Right lung (tissue), 2 donors: ENCODE measurements at regions not wholly inside any gene's neighbourhood (a gene's known extent, or its start where the extent isn't known, plus 50 kb on each side); places are given as distances from the start of the nearest gene placed in this dataset.

Source experiments
- DNase-seq, 2 donors: peaks; one replicate each; pipeline ENCODE4 v3.0.0-alpha.2; 2013

DNA sequence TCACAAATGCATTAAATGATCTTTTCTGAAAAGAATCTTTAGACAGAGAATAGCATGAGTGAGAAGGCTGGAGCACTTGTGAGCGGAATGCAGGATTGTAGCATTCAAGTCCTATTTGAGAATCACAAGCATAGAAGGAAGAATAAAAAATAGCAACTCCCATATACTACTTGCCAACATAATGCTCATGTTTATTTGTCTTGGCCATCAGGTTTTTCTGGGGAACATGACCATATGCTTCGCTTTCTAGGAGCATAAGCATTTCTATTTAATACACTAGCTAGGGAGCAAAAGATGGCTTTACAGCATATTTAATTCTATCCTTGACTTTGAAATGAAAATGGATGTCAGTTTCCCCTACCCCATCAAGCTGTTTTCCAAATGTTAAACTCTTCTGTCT, 170.3 kb upstream of the MITF start:
- DNase-seq = no peak

DNA sequence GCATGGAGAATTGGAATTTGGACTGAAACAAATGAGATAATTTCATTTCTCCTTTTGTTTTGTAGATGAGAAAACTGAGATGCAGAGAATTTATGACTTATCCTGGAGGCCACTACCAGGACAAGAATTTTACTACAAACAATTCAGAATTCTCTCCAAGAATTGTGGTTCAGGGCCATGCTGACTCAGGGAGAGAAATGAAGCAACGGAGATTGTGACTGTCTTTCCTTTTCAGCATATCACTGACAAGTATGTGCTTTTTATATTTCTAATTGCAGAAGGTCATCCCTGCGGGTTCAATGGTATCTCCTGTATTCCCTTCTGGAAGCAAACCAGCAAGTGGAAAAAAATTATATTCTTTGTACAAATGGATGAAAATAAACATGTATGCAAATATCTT, 170.8 kb upstream of the MITF start:
- DNase-seq = no peak

DNA sequence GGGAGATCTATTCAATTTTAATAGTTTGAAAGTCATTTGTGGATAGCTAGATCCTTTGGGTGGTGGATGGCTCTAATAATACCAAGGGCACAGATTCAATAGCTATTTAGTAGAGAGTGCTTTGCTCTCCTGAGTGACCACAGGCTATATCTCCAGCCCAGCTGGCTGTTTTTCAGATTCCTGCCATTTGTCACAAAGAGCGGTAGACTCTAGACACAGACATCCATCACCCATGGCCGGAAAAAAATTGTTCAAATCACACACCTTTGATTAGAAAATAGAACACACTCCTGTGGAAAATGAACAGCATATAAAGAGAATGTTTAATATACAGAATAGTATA, 171.6 kb upstream of the MITF start:
- DNase-seq = no peak

DNA sequence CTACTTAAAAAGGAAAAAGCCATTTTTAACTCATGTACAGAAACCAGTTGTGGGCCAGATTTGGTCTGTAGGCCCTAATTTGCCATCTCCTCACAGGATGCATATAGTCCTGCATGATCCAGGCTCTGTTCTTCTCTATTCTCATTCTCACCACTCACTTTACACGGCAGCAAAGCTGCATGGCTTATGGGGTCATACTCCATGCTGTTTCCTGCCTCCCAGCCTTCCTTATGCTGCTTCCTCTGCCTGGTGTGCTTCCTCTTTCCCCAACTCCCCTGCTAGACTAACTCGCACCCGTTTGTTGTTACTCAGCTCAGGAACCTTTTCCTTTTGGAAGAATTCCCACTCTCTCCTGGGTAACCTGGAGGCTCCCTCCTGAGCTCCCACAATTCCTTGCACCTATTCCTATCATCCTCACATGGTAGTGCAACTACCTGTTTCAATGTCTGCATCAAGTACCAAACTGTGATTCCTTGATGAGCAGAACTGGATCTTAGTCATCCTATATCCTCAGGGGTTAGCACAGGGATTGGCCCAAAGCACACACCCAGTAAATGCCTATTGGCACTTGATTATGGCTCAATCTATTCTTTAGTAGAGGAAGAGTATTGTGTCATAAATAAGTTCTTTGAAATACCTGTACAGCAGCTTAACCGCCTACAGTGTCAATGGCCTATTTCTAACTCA, 172.1 kb upstream of the MITF start:
- DNase-seq = no peak

DNA sequence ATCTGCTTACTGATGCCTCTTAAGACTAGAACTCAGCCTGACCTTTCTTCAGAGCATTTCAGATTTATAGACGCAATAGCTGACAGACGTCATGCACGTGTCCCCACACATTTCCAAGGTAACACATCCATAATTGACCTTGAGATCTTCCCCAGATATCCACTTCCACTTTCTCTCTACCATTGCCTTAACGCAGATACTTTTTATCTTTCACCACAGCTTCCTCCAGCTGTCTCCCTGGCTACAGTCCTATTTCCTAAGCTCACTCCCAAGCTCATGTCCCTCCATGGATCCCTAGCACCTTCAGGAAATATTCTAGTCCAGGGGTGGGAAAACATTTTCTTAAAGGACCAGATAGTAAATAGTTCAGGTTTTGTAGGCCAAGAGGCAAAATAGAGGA, 173.0 kb upstream of the MITF start:
- DNase-seq = no peak

DNA sequence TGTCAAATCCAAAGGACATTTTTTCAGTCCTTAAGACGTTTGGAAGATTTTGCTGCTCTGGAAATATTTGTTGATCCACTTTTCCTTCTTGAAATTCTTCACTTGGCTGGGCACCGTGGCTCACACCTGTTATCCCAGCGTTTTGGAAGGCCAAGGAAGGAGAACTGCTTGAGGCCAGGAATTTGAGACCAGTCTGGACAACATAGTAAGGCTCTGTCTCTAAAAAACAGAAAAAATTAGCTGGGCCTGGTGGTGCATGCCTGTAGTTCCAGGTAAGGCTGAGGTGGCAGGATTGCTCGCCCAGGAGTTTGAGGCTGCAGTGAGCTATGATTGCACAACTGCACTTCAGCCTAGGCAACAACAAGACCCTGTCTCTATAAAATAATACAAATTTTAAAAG, 173.9 kb upstream of the MITF start:
- DNase-seq = no peak

DNA sequence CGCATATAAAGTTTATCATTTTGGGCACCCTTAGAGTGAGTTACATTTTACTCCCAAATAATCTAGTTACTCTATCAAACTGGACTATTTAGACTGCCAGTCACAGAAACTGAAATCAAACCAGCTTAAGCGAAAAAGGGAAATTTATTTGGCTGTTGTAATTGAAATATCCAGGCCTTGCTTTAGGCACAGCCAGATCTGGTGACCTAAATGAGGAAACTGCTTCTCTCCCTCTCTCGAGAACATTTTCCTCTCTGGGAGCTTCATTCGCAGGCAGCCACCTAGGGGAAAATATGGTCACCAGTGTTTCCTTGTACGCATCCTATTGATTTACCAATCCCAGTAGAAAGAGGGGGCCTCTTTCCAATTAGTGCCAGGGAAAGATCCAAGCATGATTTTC, 175.3 kb upstream of the MITF start:
- DNase-seq = no peak

DNA sequence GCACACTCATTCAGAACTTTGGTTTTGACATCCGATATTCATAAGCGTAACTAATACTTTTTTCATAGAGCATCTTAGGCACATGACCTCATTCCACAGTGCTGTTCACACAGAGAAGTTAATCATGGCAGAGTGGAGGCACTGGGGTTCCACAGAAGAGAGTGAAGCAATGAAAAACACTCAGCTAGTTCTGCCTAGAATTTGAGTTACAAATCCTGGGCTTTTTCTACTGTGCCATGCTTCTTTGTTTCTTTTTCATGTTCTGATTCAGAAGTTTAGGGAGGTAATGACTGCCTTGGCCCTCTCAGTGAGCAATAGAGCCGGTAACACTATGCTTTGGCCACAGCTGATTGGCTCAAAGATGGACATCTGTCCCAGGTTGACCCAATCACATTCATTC, 176.1 kb upstream of the MITF start:
- DNase-seq = no peak

DNA sequence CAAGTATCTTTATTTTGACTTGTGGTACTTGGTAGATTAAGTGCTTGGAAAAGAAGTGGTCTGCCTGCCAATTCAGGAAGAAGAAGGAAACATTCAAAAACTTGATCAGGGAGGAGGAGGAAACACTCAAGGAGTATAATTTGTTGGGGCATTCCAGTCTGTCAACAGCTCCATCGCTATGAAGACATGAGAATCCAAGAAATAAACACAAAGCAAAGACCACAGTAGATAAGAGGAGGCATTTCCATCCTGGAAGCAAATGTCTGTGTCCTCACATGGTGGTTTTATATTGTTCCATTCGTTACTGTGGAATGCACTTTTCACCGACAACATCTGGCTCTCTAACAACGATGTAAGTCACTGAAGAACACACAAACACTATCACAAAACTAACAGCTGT, 176.1 kb upstream of the FRMD4B start:
- peak; percentile 61 to 70 for DNase-seq

DNA sequence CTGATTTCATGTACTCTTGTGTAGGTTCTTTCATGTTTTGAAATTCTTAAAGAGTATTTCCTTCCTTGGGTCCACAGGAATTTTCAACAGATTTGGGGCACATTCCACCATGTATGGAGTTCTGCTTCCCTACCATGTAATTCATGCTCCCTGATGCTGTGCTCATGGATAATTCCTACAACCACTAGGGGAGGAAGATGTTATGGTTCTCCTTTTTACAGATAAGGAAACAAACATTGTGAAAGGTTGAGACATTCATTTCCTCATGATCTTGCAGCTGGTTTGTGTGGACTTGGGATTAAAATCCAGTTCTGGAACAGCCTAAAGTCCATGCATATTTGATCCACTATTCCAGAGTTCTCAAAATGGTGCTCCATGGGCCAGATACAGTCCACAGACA, 174.9 kb upstream of the FRMD4B start:
- DNase-seq = no peak

DNA sequence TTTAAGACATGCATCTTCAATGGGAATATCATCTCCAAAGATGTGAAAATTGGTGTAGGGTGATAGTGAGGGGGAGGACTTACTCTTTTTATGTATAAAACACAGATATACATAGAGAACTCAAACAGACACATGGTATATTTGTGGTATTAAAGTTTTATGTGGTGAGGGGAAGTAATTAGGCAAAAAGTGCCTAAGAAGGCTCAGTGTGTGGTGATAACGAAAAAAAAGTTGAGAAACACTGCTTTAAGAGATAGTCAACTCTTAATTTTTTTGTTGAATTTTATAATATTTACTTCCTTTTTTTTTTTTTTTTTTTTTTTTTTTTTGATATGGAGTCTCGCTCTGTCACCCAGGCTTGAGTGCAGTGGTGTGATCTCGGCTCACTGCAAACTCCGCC, 174.2 kb upstream of the FRMD4B start:
- DNase-seq = no peak

DNA sequence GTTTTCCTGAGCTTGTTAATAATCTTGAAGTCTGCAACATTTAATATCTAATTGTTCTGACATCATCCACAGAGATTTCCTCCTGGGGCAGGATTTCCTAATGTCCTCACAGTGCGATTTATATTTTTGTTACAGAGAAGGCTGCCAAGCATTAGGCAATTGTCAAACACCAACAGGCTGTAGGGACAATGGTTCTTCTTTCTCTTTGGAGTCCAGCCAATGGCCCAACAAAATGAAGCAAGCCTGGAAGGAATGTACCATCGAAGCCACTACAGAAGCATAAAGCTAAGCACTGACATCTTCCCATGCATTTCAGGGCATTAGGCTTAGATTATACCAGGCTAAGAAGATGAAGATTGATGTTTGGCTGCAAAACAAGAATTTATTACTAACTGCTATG, 173.0 kb upstream of the FRMD4B start:
- peak; percentile 88 to 89 for DNase-seq

DNA sequence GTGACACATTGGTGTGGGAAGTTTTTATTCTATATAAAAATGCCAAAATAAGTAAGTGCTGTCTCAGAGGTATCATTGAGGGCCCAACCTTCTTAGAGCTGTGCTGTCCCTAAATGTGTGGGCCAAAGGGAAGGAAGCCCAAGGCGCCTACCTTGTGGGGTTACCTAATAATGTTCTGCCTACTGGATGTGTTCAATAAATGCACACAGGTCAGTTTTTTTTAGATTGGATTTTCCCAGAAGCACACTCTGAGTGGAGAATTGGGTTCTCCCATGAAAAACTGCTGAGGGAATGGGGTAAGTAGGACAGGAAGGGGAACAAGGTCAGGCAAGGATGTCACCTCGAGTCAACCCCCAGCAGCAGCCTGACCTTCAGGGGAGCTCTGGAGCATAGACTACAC, 168.7 kb upstream of the FRMD4B start:
- no peak for DNase-seq

DNA sequence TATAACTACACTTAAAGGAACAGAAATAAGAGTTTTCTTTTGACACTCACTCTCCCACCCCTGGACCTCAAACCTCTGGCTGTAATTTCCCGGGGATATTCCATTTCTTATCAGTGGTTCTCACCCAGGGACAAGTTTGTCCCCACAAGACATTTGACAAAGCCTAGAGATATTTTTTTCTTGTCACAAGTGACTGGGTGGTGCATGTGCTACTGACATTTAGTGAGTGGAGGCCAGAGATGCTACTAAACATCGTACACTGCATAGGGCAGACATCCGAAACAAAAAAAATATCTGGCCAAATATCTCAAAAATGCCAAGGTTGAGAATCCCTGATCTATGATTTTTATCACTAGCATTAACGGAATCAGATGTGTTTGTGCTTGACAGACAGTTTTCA, 168.0 kb upstream of the FRMD4B start:
- no peak for DNase-seq

DNA sequence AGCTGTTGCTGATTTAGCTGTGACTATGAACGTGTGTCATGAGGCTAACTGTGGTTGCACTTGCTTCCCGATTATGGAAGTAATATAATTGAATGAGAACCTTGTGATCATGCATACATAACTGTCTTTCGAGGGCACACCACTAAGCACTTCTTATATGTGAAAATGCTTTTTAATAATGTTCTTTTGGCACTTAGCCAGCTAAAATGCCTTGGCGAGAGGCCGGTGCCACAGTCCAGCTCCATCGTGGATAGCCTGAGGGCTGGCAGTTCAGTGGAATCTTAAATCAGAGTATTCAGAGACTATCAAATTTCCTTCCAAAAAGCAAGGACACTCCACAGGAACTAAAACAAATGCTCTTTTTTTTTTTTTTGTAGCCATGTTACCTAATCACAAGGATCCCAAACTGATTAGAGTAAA, 161.6 kb upstream of the FRMD4B start:
- DNase-seq = no peak

DNA sequence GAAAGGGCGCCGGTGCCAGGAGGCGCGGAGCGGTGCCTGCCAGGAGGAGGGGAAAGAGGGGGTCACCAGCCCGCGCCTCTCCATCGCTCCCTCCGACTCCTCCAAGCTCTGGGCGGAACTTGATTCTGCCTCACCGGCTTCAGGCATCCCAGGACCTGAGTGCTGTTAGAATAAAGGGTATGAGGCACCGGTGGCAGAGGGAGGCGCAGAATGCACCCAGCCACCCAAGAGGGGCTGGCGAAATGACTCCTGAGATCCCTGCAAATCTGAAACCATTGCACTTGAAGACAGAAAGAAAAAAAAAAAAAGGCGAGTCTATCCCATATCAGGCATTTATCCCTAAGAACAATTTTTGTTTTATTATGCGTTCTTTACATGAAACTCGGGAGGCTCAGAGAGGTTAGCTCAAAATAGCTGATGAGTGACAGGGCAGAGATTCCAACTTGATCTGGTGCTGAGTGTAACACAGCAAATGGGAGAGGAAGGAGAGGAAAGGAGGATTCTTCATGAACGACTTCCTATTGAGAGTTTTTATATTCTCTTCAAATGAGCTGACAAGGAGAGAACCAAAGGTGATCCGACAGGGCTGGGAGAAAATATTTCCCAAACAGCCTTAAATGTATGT, 157.0 kb upstream of the FRMD4B start:
- no peak for DNase-seq

DNA sequence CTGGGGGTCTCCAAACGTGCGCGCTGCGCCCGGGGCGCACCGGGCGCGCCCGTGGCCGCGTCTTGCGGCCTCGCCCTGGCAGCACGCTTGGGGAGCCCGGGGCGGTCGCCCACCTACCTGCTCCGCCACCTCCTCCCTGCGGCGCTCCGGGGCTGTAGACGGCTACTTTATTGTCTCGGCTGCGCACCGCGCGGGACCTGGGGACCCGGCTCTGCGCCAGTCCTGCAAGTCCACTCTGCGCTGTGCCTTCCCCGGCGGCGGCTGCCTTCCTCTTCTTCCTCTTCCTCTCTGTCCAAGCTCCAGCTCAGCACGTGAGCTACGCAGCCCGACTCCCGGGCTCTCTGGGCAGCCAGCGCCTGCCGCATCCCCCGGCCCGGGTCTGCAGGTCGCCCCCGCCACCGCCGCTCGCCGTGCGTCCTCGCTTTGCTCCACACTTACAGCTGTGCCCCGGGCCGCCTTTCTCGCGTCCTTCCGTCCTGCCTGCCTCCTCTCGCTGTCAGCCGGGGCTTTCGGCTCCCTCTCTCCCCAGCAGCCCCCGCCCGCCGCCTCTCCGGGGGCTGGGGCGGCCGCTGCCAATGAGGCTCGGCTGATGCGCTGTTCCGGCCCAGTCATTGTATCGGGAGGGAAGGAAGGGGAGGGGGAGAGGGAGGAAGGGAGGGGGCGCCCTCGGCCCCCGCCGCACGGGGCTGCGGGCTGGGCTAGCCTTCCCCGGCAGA, 156.4 kb upstream of the FRMD4B start:
- DNase-seq = peak; percentile 71 to 76

DNA sequence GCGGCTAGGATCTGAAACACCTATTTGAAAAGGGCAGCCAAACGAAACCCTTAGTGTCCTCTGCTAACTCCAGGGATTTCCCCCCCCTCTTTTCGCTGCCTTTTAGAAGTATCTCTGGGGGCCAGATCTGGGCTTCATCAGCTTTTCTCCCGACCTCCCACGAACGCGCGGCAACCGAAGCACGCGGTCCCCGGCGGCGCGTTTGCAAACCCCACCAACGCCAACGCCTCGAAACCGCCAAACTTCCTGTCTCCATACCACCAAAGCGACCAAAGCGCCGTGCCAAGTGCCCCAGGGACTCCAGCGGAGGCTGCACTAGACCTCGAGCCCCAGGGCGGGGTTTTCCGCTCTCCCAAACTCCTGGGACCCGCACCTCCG, 155.8 kb upstream of the FRMD4B start:
- no peak for DNase-seq

DNA sequence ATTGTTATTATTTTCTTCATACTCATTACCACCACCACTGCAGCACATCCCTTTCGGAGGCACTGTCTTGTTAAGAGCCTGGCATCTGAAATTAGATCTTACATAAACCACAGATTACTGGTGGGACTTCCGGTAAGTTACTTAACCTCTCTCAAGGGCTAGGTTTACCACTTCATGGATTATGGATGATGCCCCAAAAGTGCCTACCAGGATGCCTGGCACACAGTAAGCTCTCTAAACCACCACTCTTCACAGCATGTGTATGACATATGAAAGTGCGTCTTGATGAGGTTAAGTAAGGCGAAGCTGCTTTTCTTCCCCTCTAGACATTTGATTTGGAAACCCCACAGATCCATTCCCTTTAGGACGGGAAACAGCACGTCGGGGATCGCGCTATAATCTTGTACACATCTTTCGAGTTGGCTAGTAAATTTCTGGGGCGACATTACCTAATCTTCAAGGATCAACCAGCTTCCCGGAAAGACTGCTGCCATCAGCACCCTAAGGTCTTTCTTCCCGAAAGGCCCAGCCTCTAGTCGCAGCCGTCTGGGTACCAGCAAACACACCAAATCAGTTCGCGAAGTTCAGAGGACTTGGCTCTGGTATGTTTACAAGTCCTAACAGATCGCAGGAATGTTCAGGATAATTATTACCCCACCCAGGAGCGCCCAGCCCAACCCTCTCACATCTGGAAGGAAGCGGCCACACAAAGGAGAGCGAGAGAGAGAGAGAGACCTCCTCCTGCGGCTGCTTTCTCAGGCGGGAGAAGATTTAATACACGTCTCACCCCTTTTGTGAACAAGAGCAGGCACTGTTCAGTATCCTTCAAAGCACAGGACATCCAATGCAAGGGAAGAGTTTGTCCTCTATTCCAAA, 155.1 kb upstream of the FRMD4B start:
- peak in 1 of 2 donors; percentile 50 for DNase-seq

DNA sequence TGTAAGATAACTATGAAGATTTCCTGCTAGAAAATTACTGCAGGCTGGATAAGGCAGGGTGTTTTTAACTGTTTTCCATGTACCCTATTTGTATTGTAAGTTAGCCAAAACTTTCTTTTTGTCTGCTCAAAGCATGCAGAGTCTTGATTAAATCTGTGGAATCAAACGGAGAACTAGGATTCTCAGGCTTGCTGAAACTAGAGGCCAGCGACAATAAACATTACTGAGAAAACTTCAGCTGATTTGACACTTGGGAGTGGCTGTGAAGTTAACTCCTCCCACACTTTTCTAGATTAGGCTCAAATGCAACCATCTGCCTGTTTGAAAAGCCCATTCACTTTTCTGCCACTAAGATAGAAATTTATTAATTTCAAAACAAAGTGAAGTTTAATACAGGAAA, 153.2 kb upstream of the FRMD4B start:
- no peak for DNase-seq

DNA sequence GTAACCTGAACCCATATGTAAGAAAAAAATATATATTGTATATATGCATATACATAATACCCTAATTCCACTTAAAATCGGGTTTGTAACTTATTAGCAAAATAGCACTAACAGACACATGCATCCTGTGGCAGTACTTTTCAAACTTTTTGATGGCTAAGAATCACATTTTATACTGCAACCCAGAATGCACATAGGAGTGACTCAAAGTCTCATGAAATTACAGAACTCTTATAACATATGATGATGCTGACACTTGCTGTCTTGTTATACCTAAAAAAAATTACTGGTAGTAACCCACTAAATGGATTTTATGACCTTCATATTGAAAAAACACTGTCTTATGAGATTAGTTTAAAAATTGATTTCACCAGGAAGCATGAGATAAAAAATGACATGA, 152.4 kb upstream of the FRMD4B start:
- DNase-seq = no peak

DNA sequence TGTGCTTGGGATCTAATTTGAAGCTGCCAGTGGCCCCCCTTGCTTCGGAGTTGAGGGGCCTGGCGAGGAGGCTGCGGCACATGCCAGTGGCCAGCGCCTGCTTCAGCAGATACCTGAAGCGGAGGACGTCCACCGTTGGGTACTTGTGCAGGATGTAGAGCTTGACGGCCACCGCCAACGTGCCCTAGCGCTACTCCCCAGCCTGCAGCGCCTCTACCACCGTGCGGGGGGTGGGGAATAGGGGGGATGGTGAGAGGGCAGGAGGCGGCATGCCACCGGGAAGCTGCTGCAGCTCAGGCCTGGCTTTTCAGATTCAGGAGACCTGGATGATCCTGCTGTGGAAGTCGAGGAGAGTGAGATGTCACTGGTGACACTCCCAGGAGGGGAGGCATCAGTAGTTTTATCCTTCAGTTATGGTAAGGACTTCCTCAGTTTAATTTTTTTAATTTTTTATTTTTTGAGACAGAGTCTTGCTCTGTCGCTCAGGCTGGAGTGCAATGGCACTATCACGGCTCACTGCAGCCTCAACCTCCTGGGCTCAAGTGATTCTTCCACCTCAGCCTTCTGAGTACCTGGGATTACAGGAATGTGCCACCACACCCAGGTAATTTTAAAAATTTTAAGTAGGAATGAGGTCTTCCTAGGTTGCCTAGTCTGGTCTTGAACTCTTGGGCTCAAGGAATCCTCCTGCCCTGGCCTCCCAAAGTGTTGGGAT, 150.6 kb upstream of the FRMD4B start:
- DNase-seq = no peak
